ENCODE measurements at regions not wholly inside any gene's neighbourhood (a gene's known extent, or its start where the extent isn't known, plus 50 kb on each side); places are given as distances from the start of the nearest gene placed in this dataset.

DNA sequence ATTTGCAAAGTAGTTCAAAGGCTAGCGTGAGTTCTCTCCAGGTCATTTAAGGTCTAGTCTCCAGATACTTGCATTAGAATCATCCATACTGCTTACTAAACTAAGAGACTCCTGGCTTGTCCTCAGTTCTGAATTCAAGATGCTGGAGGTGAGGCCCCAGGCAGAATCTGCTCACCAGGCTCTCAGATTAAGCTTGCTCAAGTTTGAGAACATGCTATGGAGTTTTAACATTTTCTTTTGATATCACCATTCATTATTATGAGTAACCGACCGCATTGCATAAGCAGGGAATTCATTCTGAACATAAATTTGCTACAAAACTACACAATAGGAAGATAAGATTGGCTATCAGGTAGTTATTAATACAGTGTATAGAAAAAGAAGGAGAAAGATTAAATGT is 409.7 kb upstream of the FANCL start:
- H3K27me3 ChIP-seq (ENCODE audit: insufficient read depth, poor library complexity, severe bottlenecking), result peaks cover 2% of the 10 kb centered on the region
- no peak overlapping the region for H3K27ac ChIP-seq (replicated peaks)
- H3K4me3 ChIP-seq (replicated peaks; ENCODE audit: insufficient read depth, low read length), result no peak overlapping the region
- TF ChIP-seq POLR2AphosphoS5 (IDR thresholded peaks at IDR 0.05; ENCODE audit: low read depth) (no peak), GABPA (IDR thresholded peaks at IDR 0.05; ENCODE audit: low read depth) (no peak), CTCF (IDR thresholded peaks at IDR 0.05; ENCODE audit: insufficient read depth, low read length) (no peak), SPI1 (IDR thresholded peaks at IDR 0.05; ENCODE audit: borderline replicate concordance, low read depth) (no peak)
- TF ChIP-seq, protein P1, sequence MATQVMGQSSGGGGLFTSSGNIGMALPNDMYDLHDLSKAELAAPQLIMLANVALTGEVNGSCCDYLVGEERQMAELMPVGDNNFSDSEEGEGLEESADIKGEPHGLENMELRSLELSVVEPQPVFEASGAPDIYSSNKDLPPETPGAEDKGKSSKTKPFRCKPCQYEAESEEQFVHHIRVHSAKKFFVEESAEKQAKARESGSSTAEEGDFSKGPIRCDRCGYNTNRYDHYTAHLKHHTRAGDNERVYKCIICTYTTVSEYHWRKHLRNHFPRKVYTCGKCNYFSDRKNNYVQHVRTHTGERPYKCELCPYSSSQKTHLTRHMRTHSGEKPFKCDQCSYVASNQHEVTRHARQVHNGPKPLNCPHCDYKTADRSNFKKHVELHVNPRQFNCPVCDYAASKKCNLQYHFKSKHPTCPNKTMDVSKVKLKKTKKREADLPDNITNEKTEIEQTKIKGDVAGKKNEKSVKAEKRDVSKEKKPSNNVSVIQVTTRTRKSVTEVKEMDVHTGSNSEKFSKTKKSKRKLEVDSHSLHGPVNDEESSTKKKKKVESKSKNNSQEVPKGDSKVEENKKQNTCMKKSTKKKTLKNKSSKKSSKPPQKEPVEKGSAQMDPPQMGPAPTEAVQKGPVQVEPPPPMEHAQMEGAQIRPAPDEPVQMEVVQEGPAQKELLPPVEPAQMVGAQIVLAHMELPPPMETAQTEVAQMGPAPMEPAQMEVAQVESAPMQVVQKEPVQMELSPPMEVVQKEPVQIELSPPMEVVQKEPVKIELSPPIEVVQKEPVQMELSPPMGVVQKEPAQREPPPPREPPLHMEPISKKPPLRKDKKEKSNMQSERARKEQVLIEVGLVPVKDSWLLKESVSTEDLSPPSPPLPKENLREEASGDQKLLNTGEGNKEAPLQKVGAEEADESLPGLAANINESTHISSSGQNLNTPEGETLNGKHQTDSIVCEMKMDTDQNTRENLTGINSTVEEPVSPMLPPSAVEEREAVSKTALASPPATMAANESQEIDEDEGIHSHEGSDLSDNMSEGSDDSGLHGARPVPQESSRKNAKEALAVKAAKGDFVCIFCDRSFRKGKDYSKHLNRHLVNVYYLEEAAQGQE (IDR thresholded peaks at IDR 0.05; ENCODE audit: insufficient replicate concordance, low read depth), result no peak
- no peak for DNase-seq (ENCODE audit: low read depth in 1 of 2, low spot score in 1 of 2)

DNA sequence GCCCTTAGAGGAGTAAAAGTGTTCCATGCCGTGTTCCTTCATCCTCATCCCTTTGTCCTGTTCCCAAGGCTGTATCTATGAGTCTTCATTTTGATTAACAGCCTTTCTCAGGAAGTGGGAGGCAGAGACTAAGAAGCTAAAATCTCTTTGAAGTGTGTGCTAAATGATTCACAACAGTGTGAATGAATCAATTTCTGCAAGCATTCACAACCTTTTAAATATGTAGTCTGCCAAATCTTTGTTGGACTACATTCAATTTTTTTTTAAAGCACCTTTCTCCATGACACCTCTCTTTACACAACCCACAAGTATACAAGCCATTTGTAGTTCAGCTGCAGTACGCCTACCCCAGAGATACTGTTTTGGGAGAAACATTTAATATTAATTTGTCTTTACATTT is 408.6 kb upstream of the FANCL start:
- no peak for DNase-seq (ENCODE audit: low read depth in 1 of 2, low spot score in 1 of 2)
- no peak for TF ChIP-seq GABPA (IDR thresholded peaks at IDR 0.05; ENCODE audit: low read depth)
- TF ChIP-seq SPI1 (IDR thresholded peaks at IDR 0.05; ENCODE audit: borderline replicate concordance, low read depth), result no peak
- no peak for TF ChIP-seq POLR2AphosphoS5 (IDR thresholded peaks at IDR 0.05; ENCODE audit: low read depth)
- TF ChIP-seq CTCF (IDR thresholded peaks at IDR 0.05; ENCODE audit: insufficient read depth, low read length), result no peak
- TF ChIP-seq, protein P1 (IDR thresholded peaks at IDR 0.05; ENCODE audit: insufficient replicate concordance, low read depth), result no peak
- Histone ChIP-seq H3K27ac (replicated peaks) (no peak overlapping the region), H3K27me3 (ENCODE audit: insufficient read depth, poor library complexity, severe bottlenecking) (peaks cover 2% of the 10 kb centered on the region), H3K4me3 (replicated peaks; ENCODE audit: insufficient read depth, low read length) (no peak overlapping the region)

DNA sequence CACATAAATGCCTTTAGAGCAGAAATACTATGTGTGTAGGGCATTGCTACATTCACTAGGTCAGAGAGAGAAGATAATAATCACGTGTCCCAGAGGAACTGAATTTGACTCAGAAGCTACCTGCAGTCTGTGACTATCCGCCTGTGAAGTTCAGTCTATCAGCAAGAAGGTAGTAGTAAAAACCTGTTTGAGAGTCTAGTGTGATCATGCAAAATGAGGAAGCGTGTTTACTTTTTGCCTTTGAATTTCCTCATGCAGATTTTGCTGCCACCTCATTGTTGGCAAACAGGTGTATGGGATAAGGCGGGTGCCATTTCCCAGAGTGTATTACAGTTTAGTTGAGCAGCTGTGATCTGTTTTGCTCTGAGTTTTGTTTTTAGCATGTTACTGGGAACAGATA is 403.9 kb upstream of the FANCL start:
- H3K27me3 ChIP-seq (ENCODE audit: insufficient read depth, poor library complexity, severe bottlenecking), result no peaks in the 10 kb centered on the region
- H3K27ac ChIP-seq (replicated peaks), result no peak overlapping the region
- DNase-seq (ENCODE audit: low read depth in 1 of 2, low spot score in 1 of 2), result no peak
- no peak overlapping the region for H3K4me3 ChIP-seq (replicated peaks; ENCODE audit: insufficient read depth, low read length)
- TF ChIP-seq GABPA (IDR thresholded peaks at IDR 0.05; ENCODE audit: low read depth), result no peak
- TF ChIP-seq CTCF (IDR thresholded peaks at IDR 0.05; ENCODE audit: insufficient read depth, low read length), result no peak
- peak; percentile 22; the same call in 1 of the 2 replicates for TF ChIP-seq SPI1 (IDR thresholded peaks at IDR 0.05; ENCODE audit: borderline replicate concordance, low read depth)

- H3K27me3 ChIP-seq (ENCODE audit: insufficient read depth, poor library complexity, severe bottlenecking), result no peaks in the 10 kb centered on the region
- no peak overlapping the region for H3K27ac ChIP-seq (replicated peaks)
- TF ChIP-seq SPI1 (IDR thresholded peaks at IDR 0.05; ENCODE audit: borderline replicate concordance, low read depth) (no peak), GABPA (IDR thresholded peaks at IDR 0.05; ENCODE audit: low read depth) (no peak), POLR2AphosphoS5 (IDR thresholded peaks at IDR 0.05; ENCODE audit: low read depth) (no peak), CTCF (IDR thresholded peaks at IDR 0.05; ENCODE audit: insufficient read depth, low read length) (no peak)
- TF ChIP-seq, protein P1 (IDR thresholded peaks at IDR 0.05; ENCODE audit: insufficient replicate concordance, low read depth), result no peak
- no peak overlapping the region for H3K4me3 ChIP-seq (replicated peaks; ENCODE audit: insufficient read depth, low read length)
- DNase-seq (ENCODE audit: low read depth in 1 of 2, low spot score in 1 of 2), result no peak
Observed at GRCh38 chr2:58644451-58644850, 403.3 kb upstream of the FANCL start.

Measured in HL-60 (cell line).